HG03196 (cell line): ENCODE measurements at regions not wholly inside any gene's neighbourhood (a gene's known extent, or its start where the extent isn't known, plus 50 kb on each side); places are given as distances from the start of the nearest gene placed in this dataset.
"Not testable (repeated sequence)": the region's sequence is repeated elsewhere in the genome, so short reads cannot be mapped to it uniquely, and the experiment has no call there.

Experiments used
- ATAC-seq: cut with Tn5 transposase; IDR thresholded peaks from one replicate; pipeline ENCODE4 v1.9.1; 2021; ENCODE audit not compliant: unreplicated experiment

DNA sequence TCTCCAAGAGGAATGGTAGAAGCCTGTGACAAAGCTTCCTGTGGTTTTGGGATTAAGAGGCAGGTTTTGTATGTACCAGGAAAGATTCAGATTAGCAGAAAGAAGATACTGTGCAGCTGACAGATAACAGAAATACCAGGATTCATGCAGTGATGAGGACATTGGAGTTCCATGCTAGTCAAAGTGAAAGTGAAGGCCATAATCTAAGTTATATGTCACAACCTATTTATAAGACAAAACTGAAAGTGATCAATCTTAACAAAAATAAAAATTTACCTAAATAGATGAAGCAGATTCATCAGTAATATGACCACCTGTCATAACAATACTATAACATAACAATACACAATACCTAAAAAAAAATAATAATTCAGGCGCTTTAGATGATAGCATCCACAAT lies 1305.2 kb upstream of the PCDH9 start:
- peak; percentile 71 for ATAC-seq

DNA sequence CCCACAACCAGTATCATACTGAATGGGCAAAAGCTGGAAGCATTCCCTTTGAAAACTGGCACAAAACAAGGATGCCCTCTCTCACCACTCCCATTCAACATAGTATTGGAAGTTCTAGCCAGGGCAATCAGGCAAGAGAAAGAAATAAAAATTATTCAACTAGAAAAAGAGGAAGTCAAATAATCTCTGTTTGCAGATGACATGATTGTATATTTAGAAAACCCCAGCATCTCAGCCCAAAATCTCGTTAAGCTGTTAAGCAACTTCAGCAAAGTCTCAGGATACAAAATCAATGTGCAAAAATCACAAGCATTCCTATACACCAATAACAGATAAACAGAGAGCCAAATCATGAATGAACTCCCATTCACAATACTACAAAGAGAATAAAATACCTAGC lies 1297.0 kb upstream of the PCDH9 start:
- not testable (repeated sequence) for ATAC-seq

DNA sequence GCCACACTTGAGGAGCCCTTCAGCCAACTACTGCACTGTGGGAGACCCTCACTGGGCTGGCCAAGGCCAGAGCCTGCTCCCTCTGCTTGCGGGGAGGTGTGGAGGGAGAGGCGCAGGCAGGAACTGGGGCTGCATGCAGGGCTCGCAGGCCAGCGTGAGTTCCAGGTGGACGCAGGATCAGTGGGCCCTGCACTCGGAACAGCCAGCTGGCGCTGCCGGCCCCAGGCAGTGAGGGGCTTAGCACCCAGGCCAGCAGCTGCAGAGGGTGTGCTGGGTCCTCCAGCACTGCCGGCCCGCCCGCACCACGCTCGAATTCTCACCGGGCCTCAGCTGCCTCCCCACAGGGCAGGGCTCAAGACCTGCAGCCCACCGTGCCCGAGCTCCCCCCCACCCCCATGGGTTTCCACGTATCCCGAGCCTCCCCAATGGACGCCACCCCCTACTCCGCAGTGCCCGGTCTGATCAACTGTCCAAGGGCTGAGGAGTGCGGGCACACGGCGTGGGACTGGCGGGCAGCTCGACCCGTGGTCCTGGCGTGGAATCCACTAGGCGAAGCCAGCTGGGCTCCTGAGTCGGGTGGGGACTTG lies 1293.8 kb upstream of the PCDH9 start:
- ATAC-seq, result no peak

DNA sequence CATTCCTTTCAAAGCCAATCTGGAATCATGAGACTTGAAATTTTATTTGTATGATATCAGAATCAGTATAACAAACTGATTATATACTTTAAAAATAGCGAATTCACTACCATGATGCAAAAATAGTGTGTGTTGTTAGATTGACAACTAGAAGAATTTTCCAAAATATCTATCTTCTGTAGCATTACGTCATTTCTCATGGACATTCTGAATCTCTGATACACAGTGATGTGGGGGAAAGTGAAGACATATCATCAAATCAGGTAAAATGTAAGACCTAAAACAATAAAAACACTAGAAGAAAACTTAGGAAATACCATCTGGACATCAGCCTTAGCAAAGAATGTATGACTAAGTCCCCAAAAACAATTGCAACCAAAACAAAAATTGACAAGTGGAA lies 1292.0 kb upstream of the PCDH9 start:
- ATAC-seq, result no peak

DNA sequence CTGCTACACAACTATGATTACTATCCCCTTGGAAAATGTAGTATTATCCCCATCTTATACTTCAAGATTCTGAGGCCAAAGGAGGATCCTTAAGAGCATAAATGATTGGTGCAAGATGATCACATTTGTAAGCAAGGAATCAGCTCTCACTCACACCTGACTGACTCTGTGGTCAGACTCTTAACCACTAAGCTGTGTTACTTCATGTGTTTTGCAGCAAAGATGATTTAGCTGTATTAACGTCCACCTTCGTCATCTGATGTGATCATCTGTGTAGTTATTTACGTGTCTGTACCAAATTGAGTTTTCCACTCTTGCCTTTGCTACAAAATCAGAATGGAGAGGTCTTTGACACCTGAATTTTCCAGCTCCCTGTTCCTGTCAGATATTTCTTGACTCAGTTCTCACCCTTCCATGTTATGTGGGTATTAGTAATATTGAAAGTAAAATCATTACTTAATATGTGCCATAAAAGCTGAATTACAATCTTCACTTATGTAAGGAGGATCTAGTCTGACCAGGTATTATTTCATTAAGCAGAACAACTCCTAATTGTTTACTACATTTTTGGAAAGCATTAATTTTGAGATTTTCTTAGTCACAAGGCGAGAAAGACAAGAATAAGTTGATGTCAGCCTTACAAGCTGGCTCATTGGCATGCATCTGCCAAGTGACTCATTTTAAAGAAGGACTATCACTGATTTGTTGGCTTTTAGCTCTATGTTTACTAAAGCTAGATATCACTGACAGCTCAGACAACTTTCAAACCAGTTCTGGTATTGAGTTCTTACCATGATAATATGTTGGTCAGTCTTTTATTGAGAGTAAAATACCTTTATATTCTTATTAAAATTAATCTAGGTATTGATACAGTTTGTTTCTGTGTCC lies 1279.8 kb upstream of the PCDH9 start:
- peak; percentile 84 for ATAC-seq

DNA sequence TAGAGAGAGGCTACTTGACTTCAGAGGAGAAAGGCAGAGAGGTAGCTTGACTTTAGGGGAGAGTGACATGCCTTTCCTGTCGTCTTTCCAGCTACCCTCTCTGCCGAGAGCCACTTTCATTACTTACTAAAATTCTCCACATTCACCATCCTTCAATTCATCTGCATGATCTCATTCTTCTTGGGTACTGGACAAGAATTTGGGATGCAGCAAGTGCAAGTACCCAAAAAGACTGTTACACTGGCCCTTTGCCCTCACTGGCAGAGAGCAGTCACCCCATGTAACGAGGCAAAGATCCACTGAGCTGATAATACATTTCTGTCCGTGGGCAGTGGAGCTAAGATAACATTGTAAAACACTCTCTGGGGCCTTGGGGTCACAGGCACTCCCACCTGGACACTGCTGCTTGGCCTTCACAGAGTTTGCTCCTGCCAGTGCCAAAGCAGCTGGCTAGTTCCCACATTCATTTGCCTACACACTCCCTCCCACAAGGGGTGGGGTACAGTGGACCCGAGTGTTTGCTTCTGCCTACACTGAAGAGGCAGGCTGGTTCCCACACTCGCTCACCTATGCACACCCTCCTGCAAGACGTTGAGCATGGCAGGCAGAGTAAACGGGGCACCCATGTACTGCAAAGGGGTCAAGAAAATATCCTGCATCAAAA lies 1276.9 kb upstream of the PCDH9 start:
- no peak for ATAC-seq

DNA sequence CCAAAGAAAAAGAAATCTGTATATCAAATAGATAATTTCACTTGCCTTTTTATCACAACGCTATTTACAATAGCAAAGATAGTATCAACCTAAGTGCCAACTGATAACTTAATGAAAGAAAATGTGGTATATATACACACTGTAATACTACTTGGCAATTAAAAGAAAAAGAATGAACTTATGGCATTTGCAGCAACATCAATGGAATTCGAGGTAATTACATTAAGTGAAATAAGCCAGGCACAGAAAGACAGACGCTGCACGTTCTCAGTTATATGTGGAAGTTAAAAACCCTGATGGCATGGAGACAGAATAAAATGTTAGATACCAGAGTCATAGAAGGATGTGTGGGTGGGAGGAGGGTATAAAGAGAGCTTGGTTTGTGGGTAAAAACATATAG lies 1260.5 kb upstream of the PCDH9 start:
- ATAC-seq, result no peak

DNA sequence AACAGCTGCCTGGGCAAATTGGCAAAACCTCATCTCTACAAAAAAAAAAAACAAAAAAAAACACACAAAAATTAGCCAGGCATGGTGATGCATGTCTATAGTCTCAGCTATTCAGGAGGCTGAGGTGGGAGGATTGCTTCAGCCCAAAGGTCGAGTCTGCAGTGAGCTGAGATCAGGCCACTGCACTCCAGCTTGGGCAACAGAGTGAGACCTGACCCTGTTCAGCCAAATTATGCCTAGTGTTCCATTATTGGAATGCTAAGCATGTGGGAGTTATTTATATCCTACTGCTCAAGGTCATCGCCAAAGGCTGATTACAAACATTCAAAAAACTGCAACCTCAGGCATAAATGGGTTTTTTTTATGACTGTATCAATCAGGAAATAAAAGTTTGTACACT lies 1251.0 kb upstream of the PCDH9 start:
- ATAC-seq, result no peak

DNA sequence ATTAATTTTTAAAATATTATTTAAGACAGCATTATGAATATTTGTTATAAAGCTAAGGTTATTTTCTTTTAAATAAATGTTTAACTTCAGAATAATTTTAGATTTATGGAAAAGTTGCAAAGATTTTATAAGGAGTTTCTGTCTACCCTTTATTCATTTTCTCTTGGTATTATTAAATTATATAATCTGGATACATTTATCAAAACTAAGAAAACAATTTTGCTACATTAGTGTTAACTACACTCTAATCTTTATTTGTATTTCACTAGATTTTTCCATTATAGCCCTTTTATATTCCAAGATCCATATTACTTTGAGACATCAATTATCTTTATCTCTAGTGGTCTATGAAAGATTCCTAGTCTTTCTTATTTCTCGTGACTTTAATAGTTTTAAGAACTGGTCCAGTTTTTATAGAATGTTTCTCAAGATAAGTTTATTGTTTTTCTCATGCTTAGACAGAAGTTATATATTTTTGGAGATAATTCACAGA lies 1243.7 kb upstream of the PCDH9 start:
- no peak for ATAC-seq

DNA sequence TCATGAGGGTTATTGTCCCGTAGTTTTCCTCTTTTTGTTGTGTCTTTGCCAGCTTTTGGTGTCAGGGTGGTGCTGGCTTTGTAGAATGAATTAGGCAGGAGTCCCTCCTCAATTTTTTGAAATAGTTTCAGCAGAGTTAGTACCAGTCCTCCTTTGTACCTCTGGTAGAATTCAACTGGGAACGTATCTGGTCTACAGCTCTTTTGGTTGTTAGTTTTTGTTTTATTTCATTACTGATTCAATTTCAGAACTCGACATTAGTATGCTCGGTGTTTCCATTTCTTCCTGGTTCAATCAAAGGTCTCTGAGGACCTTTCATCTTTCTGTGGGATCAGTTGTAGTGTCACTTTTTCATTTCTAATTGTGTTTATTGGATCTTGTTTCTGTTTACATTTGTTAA lies 1237.0 kb upstream of the PCDH9 start:
- ATAC-seq, result no peak

DNA sequence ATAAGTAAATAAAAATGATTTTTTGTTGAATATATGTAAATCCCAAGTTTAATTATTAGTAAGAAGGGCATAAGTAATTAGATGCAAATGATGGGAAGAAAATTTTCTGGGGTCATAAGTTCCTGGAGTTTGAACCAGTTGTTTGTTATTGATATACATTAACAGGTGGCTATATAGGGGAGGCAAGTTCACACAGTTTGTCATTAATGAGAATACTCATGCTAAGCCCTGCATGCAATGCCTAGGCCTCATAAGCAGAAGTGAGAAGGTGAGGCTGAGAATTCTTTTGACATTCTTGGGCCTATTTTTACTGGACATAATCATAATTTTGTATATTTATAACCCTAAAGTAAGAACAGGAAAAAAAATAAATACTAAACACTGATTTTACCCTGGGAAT lies 1210.7 kb upstream of the PCDH9 start:
- no peak for ATAC-seq

DNA sequence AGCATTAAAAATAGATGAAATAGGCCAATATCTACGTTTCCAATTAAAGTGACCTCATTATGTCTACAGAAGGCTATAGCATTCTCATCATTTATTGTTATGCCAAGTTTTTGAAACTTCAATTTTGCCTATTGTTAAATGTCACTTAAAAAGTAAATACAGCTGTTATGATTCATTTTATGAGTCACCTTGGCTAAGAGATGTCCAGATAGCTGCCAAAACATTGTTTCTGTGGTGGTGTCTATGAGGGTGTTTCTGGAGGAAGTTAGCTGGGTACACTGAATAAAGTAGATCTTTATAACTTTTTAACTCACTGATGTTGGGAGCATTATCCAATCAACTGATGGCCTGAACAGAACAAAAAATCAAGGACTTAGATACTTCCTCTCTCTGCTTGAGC lies 1209.7 kb upstream of the PCDH9 start:
- ATAC-seq, result peak; percentile 66

DNA sequence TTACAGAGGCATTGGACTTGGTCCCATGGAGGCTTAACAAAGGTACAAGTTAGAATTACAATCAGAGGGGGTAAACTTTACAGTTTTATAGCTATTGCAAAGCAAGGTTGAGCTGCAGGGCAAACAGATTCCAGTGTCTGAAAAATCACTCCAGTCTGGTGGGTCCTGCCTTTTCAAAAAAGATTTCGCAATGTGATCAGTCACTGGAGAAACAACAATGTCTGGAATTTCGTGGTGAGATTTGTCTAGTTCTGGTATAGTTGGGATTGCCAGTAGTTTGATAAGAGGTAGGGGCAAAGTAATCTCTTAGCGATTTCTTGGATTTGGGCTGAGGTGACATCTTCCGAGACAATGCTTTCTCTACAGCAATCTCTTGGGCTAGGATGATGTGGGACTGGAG lies 1198.2 kb upstream of the PCDH9 start:
- ATAC-seq, result no peak

DNA sequence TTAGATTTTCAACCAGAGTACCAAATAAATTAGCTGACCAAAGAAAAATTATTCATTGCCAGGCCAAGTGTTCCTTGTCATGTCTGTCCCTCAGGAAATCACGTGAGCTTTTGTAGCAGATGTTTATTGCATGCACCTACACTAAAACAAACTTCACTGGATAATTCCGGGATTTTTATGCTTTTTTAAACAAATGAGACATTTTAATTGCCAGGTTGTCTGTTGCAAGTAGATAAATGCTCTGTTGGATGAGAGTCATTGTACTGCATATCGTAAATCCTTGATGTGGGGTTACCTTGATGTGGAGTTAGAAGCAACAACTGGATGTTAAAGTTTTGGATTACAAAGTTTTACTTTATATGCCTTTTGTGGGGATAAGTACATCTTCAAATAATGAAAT lies 1187.7 kb upstream of the PCDH9 start:
- no peak for ATAC-seq

DNA sequence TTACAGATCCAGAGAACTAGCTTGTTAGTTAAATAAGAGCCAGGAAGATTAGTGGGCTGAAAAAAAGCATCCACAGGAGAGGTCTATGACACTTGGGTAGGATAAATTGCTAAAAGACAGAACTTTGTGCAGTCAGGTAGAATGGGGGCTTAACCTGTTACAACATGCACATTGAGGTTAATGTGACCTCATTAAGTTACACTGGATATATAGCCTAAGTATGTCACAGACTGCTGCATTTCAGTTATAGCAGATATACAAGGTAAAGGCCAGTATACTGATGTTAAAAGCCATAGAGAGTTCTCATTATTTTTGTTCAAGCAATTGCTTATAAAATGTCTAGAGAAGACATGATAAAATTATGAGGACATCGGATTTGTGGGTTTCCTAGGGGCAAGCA lies 1179.9 kb upstream of the PCDH9 start:
- ATAC-seq, result no peak

DNA sequence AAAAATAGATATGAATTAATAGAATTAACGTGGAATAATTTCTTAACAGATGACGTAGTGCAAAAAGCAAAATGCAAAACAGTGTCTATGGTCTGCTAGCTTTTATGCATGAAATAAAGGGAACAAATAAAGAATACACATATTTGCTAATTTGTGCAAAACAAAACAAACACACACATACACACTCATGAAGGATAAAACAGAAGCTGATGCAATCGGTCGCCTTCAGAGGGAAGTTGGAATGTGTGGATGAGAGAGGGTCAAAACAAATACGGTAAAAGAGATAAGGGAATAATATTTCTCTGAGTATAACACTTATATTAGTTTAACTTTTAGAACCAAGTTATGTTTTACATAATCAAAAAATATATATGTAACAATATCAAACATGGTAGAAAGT lies 1160.9 kb upstream of the PCDH9 start:
- ATAC-seq, result no peak

DNA sequence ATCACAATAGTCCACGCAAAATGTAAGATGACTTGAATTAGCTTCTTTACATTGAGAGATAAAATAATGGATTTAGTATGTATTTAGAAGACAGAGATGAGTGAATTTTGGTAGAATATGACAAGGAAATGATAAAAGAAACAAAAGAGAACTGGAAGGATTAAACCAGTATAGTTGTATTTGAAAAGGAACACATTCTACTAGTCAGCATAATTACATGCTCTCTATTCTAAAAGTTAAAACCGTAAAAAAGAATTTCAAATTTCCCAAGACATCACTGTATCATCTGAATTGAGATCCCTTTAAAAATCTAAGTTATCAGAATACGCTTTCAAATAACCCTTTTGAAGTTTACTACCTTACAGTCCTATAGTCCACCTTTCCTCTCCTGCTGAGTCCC lies 1156.7 kb upstream of the PCDH9 start:
- ATAC-seq, result no peak

DNA sequence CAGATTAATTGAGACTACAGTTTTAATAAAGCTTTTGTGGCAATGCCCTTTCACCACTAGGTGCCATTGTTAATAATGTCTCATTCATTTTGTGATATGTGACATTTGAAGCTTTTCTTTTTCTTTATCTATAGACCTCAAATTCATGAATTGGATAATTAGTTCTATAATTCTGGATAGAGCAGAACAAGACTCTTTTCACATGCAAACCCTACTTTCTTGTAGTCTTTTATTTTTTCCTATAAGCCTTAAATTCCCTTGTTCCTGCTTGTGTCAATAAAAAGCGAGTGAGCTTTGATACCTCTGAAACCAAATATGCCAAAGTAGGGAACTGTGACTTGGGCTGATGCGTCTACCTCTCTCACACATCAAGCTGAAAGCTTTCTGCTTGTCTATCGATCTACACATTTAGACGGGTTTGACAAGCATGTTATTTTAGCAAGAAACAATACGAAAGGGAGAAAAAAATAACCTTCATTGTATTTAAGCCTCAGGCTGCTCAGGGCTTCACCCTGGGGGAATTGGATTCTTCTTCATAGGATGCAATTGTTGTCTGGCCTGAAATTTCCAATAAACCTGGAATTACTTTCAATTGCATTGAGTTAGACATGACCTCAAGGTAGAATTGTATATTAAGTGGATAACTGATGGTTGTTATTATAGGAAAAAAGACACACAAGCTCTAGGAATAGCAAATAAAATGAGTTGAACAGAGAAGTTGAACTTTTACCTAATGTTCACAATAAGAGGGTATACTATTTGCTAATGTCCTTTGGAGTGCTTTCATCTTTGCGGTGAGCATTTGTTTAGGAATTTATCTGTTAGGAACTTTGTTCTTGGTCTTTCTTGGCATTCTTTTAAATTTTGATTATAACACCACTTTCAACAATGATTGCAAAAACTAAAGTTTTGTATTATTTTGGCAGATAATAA lies 1150.2 kb upstream of the PCDH9 start:
- ATAC-seq, result no peak

DNA sequence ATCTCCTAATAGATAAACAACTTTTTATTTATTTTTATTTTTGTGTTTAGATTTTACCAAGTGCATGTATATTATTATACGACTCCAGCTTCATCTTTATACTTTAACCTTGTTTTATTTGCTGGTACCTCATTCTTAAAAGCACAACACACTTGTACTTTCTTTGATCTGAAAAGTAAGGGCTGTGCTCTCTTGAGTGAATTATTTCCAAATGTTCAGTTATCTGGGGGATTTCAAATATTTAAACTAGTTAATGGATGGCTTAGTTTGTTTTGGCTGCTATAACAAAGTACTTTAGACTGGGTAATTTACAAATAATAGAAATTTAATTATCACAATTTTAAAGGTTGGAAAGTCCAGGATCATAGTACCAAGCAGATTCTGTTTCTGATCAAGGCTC lies 1148.2 kb upstream of the PCDH9 start:
- ATAC-seq, result no peak

DNA sequence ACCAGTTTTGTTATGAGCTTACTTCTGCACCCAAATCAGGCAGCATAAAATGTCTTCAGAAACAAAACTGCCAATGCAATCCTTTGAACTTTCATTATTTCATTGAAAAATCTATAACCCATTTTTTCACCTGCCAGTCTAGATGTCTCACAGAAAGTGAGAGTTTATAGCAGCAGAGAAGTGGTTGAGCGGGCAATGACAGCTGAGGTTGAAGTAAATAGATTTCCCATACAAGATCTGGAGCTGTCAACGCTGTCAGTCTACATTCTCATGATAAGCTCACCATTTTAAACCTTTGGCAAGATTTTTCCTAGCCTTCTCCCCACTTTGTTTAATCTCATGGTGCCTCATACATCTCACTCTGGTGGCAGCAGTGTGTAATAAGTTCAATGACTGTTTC lies 1144.9 kb upstream of the PCDH9 start:
- ATAC-seq, result no peak

DNA sequence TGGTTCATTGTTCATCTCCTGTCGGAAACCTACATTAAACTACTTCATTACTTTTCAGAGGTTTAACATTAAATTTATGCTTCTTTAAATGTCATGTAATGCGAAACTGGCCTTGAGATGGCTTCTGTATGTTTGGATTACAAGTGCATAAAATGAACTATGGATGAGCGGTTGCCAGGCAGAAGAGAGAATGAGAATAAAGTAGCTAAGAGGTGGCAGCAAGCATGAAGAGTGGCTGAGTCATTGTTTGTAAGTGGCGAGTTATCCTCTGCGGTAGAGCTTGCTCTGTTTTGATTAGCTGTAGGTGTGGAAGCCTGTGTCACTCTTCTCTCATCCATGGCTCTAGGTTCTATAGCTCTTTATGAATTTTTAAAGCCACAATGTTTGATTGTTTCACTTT lies 1139.6 kb upstream of the PCDH9 start:
- ATAC-seq, result no peak
